HG03196 (cell line): ENCODE measurements at regions not wholly inside any gene's neighbourhood (a gene's known extent, or its start where the extent isn't known, plus 50 kb on each side); places are given as distances from the start of the nearest gene placed in this dataset.

Source experiments
- ATAC-seq: cut with Tn5 transposase; IDR thresholded peaks from one replicate; pipeline ENCODE4 v1.9.1; 2021; ENCODE audit not compliant: unreplicated experiment

GRCh38 chr20:50416269-50417022 is 93.7 kb upstream of the PTPN1 start:
- ATAC-seq = no peak

DNA sequence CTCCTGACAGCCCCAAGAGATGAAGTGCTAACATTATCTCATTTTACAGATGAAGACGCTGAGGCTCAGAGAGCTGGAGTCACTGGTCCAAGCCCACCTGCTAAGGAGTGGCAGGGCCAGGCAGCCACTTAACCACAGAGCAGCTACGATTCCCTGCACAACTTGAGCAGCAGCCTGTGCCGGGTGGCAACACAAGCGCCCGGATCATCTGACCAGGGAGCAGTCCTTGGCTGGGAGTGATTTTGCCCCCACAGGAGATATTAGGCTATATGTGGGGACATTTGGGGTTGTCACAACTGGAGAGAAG is 93.2 kb upstream of the PTPN1 start:
- ATAC-seq = no peak

GRCh38 chr20:50417484-50418235 is 92.5 kb upstream of the PTPN1 start:
- ATAC-seq = no peak

GRCh38 chr20:50418890-50419642 is 91.1 kb upstream of the PTPN1 start:
- ATAC-seq = no peak

DNA sequence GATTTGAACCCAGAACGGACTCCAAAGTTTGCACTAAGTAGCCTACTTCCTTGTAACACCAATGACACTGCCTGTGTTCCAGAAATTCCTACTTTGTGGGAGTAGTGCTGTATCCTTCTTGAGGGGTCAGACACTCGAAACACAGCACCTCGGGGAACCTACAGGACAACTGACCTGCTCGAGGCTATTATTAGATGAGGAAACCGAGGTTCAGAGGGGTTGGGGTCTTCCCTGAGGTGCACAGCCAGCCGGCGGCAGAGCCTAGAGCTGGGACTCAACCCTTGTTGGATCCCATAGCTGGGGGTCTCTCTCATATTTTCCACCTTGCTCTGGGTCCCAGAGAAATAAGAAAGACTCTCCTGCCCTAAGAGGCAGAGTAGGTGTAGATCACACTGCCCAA is 89.8 kb upstream of the PTPN1 start:
- ATAC-seq = no peak

- no peak for ATAC-seq
Observed at GRCh38 chr20:50421356-50422340, 88.5 kb upstream of the PTPN1 start.

DNA sequence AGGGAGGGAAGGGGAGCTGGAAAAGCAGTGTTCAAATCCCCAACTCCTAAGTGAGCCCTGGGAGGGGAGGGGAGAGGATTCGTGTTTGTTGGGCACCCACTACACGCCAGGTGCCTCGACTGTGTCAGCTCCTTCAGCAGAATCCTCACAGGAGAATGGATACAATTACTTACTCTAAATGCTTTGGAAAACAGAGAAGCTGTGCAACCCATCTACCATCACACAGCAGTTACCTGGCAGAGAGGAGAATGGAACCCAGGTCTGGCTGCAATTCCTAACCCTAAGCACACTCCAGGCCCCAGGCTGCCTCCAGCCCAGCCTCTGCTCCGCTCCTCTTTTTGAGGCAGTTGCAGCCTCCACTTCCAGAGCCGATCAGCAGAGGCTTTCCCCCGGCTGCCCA is 86.4 kb upstream of the PTPN1 start:
- no peak for ATAC-seq

GRCh38 chr20:50425076-50425475 is 85.1 kb upstream of the PTPN1 start:
- no peak for ATAC-seq

DNA sequence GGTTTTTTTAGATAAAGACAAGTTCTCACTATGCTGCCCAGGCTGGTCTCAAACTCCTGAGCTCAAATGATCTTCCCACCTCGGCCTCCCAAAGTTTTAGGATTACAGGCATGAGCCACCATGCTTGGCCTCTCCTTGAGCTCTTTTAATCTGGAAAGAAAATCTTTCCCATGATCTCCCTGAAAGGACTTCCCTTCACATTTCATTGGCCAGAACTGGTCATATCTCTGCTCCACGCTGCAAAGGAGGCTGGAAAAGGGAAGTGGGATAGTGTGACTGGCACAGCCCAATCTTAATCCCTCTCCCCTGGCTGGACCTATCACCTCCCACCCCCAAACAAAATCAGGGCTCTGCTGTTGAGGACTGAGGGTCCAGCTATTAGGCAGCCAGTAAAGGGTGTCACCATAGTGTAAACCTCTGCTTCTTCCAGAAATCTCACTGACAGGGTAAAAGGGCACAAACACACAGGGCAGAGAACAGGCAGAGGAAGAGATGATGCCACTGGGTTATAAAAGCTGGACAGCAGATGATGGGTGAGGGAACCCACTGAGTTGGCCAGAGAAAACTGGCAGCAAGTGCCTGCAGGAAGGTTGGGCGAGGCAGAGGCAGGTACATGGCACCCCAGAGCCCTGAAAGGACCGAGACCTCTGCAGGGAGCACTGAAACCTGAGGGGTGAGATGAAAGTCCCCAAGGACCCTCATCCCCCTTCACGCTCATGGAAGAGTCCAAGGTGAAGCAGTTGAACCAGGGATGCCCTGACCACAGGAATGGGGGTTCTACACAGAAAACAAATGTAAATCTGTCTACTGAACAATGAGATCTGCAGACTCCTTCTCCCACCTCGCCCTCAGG is 83.1 kb upstream of the PTPN1 start:
- no peak for ATAC-seq

DNA sequence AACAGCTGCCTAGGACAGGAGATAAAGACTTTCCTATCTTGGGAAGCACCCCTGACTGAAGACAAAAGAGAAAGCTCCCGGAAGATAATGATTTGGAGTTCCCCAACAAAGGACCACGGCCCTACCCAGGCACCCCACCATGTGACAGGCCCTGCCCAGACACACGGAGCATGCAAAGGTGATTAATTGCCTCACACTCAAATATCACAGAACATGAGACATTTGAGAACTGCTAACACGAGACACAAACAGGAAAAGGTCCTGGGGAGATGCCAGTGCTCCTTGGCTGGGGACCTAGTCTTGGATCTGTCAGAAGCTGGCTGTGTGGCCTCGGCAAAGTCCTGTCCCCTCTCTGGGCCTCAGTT is 82.5 kb upstream of the PTPN1 start:
- ATAC-seq = no peak

GRCh38 chr20:50428097-50428828 is 81.9 kb upstream of the PTPN1 start:
- ATAC-seq = no peak

DNA sequence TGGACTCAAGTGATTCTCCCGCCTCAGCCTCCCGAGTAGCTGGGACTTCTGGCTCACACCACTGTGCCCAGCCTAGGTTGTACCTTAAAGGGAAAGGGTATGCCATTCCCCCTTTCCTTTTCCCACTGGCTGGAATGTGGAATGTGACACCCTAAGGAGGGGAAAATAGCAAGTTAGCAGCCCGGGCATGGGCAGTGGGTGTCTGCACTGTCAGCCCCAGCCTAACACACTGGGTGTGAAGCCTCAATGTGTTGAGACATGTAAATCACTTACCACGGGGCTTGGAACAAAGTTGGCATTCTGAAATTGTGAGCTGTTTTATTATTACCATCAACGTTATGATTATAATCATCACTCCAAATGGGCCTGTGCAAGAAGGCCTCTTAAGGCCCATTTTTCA is 80.8 kb upstream of the PTPN1 start:
- ATAC-seq = no peak

DNA sequence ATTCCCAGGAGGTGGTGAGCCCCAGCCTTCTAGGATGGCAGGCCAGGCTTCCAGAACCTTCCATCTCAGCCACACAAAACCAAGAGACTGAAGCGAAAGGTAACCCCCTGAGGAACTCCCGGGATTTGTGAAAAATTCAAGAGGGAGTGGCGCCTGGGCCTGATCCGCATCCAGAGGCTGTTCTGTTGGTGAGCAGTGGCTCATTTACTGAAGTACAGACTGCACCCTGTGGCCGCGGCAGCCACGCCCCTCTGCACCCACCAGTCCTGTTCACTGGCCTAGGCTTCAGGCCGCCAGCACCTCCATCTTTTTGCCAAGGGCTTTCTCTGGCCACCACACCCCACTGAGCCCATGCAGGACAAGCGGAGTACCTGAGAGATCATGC is 79.1 kb upstream of the PTPN1 start:
- no peak for ATAC-seq

- no peak for ATAC-seq
Observed at GRCh38 chr20:50433001-50433761, 77.0 kb upstream of the PTPN1 start.

GRCh38 chr20:50434321-50434652 is 75.9 kb upstream of the PTPN1 start:
- ATAC-seq = no peak

GRCh38 chr20:50434653-50435396 is 75.4 kb upstream of the PTPN1 start:
- no peak for ATAC-seq

GRCh38 chr20:50435397-50436051 is 74.7 kb upstream of the PTPN1 start:
- ATAC-seq = no peak
